GM21381 (cell line): ENCODE measurements at regions not wholly inside any gene's neighbourhood (a gene's known extent, or its start where the extent isn't known, plus 50 kb on each side); places are given as distances from the start of the nearest gene placed in this dataset.
"Not testable (repeated sequence)": the region's sequence is repeated elsewhere in the genome, so short reads cannot be mapped to it uniquely, and the experiment has no call there.

Source experiments
- ATAC-seq: cut with Tn5 transposase; IDR thresholded peaks from one replicate; pipeline ENCODE4 v1.9.1; 2021; ENCODE audit warnings: mild to moderate bottlenecking, moderate library complexity; ENCODE audit not compliant: unreplicated experiment

- ATAC-seq = not testable (repeated sequence)
These were observed 368.0 kb downstream of the CDY2B start for GRCh38 chrY:17511984-17512383.

- ATAC-seq = not testable (repeated sequence)
These were observed 368.5 kb downstream of the CDY2B start for GRCh38 chrY:17511476-17511875.

- not testable (repeated sequence) for ATAC-seq
These were observed 374.2 kb downstream of the CDY2B start for GRCh38 chrY:17505834-17506233.

- not testable (repeated sequence) for ATAC-seq
These were observed 395.3 kb downstream of the CDY2B start for GRCh38 chrY:17484763-17485162.

- ATAC-seq = peak; percentile 75
These were observed 395.9 kb downstream of the CDY2B start for GRCh38 chrY:17484157-17484556.

DNA sequence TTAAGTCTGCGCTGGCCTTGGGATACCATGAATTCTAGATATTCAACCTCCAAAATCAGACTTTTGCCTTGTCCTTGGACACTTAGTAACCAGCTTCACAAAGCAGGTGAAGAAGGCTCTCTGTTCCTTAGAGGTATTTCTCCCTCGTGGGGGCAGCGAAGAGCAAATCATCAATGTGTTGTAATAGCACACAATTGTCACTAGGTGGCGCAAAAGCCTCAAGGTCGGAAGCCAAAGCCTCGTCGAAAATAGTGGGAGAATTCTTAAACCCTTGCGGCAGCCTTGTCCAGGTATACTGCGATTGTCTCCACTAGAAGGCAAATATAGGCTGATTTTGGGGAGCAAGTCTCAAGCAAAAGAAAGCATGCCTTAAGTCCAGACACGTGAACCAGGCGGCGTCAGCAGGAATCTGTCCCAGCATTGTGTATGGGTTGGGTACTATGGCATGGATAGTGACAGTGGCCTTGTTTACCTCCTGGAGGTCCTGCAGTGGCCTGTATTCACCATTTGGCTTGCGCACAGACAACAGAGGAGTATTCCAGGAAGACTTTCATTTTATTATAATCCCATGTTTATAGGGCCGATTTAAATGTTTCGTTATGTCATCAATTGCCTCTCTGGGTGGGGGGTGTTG is 398.5 kb downstream of the CDY2B start:
- peak; percentile 57 for ATAC-seq

- ATAC-seq = not testable (repeated sequence)
These were observed 408.0 kb downstream of the CDY2B start for GRCh38 chrY:17472068-17472467.

GRCh38 chrY:17459753-17460152 is 420.3 kb downstream of the CDY2B start:
- peak; percentile 85 for ATAC-seq

- ATAC-seq = no peak
These were observed 449.4 kb downstream of the CDY2B start for GRCh38 chrY:17430570-17431166.

DNA sequence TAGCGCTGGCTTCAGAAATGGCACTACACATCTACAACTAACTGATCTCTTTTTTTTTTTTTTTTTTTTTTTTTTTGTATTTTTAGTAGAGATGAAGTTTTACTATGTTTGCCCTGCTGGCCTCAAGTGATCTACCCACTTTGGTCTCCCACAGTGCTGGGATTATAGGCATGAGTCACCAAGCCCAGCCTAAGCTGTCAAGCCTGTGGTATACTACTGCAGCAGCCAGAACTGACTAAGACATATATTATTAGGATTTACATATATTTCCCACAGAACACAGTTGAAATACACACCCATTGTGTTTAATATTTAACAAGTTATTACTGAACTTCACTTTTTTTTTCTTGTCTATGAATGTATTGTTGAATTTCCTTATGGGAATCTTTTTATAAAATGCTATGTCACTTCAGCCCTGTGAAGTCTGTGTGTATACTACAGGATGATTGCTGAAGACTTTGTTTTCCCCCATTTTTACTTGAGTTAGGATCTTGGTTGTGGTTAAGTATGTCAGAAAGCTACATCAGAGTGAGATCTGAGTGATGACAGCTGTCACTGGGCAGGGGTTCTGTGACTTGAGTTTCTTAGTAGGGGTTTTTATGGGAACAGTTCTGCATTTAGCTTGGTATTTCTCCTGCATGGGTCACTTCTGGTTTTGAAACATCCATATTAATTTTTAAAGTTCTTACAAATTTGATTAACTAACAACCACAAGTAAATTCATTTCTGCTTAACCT is 481.5 kb downstream of the CDY2B start:
- no peak for ATAC-seq

GRCh38 chrY:17397659-17398058 is 482.4 kb downstream of the CDY2B start:
- ATAC-seq = no peak

GRCh38 chrY:17381431-17382070 is 498.5 kb downstream of the CDY2B start:
- ATAC-seq = no peak

- no peak for ATAC-seq
These were observed 501.7 kb downstream of the CDY2B start for GRCh38 chrY:17378326-17378725.

DNA sequence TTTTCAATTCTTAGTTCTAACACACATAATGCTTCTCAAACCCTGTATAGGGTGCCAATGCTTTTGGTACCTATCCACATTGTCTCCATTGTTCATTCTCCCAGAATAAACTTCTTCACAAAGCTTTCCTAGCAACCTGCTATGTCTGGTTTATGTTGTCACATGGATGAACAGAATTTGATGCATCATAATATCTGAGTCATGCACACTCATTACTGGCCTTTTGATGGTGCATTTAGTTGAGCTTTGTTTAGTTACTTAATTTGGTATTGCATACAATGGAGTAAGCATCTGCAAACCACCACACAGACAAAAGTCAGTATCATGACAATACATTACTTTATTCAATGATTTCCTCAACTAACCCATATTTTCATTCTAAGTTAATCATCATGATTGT is 511.6 kb downstream of the CDY2B start:
- ATAC-seq = no peak

DNA sequence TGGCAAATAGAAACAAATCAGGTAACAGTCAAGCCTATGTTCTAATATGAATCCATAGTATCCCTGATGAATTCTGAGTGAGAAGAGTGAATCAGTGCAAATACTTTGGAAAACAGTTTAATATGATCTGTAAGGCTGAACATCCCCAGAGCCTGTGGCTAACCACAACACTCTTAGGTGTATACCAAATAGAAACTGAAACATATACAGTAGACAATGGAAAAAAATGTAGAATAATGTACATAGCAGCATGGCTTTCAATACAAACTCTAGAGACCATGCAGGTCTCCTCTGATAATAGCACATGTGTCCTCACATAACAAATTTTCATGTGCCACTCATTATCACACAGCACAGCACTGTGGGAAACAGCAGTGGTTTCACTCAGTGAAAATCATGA is 513.6 kb downstream of the CDY2B start:
- ATAC-seq = no peak

GRCh38 chrY:17339028-17339427 is 541.0 kb downstream of the CDY2B start:
- ATAC-seq = no peak

DNA sequence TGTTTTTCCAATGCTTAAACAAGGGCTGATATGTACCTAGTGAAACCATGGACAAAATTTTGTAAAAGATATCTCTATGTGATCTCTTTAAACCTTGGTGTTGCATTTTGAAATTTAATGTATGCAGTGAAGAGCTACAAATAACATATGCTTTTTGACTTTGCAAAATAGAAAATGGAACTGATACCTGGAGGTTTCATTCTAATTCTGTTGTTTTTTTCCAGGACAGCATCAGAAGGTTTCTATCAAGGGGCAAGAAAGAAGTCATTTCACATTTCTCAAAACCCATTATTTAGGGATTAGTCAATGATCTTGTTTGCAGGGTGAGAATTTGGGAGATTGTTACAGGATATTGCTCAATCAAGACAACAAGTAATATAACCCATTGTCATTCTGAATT is 549.3 kb downstream of the CDY2B start:
- ATAC-seq = no peak

- no peak for ATAC-seq
These were observed 560.1 kb downstream of the CDY2B start for GRCh38 chrY:17319916-17320315.

DNA sequence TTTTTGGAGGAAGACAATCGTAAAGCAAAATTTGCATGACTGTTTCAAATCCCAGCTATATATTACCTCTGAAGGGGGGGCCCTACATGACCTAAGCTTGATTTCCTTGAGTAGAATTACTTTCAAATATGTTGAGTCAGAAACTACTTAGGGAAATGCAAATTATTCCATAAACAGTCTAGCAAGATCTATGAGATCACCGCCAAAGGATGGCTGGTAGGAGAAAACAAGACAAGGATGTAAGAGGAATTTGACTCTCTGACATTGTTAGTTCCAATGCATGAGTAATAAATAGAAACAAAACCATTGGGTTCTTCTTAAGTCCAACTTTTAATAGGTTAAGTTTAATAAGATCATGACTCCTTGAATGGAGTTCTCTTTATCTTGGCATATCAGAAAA is 561.4 kb downstream of the CDY2B start:
- ATAC-seq = no peak

DNA sequence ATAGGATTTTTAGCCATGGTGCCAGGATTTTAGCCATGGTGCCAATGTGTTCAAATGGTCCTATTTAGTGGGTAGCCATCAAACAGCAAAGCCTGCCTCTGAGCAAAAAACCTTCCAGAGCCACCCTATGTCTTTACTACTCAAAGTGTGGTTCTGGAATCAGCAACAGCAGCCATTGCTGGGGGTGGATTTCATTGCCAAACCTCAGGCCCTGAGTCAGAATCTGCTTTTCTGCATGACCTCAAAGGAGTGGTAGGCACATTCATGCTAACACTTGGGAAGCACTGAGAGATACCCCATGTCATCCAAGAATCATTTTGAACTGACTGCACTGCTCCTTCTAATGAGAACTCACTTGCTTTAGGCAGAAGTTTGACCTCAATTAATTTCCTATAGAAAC is 603.0 kb downstream of the CDY2B start:
- ATAC-seq = no peak

- no peak for ATAC-seq
These were observed 620.5 kb downstream of the CDY2B start for GRCh38 chrY:17259497-17259896.

- ATAC-seq = no peak
These were observed 641.6 kb downstream of the CDY2B start for GRCh38 chrY:17238406-17238805.
